Neural cell (in vitro differentiated cells): ENCODE measurements at regions not wholly inside any gene's neighbourhood (a gene's known extent, or its start where the extent isn't known, plus 50 kb on each side); places are given as distances from the start of the nearest gene placed in this dataset.

Experiments used
- EZH2 ChIP-seq: fragments of 200-600, 300-800 bp; shearing (Covaris generic), sonication (generic); IDR thresholded peaks from 2 replicates; pipeline ENCODE4 v1.6.1; 2014; ENCODE audit warnings: antibody characterized with exemption, low read length, borderline replicate concordance, mild to moderate bottlenecking; ENCODE audit not compliant: insufficient read depth, poor library complexity, severe bottlenecking
- MXI1 ChIP-seq: fragments of 450-650 bp; conservative IDR thresholded peaks from 2 replicates; pipeline ENCODE4 v1.6.1; 2014; ENCODE audit warnings: antibody characterized with exemption, mild to moderate bottlenecking; ENCODE audit not compliant: poor library complexity, severe bottlenecking
- RAD21 ChIP-seq: fragments of 450-650 bp; conservative IDR thresholded peaks from 2 replicates; pipeline ENCODE4 v1.6.1; 2014; ENCODE audit warnings: antibody characterized with exemption, mild to moderate bottlenecking, moderate library complexity
- TAF1 ChIP-seq: IDR thresholded peaks from 2 replicates; pipeline ENCODE4 v1.6.1; 2012; ENCODE audit warnings: low read depth
- TF ChIP-seq, protein P1 (sequence below): fragments of 450-650 bp; IDR thresholded peaks from 2 replicates; pipeline ENCODE4 v1.5.1; 2014; ENCODE audit warnings: antibody characterized with exemption, mild to moderate bottlenecking, moderate library complexity; ENCODE audit not compliant: poor library complexity, severe bottlenecking
- TF ChIP-seq, protein P2 (sequence below): IDR thresholded peaks from 2 replicates; pipeline ENCODE4 v1.6.1; 2012; ENCODE audit warnings: borderline replicate concordance

GRCh38 chr9:16243798-16244197 is 626.7 kb downstream of the BNC2 start:
- TF ChIP-seq, protein P1, sequence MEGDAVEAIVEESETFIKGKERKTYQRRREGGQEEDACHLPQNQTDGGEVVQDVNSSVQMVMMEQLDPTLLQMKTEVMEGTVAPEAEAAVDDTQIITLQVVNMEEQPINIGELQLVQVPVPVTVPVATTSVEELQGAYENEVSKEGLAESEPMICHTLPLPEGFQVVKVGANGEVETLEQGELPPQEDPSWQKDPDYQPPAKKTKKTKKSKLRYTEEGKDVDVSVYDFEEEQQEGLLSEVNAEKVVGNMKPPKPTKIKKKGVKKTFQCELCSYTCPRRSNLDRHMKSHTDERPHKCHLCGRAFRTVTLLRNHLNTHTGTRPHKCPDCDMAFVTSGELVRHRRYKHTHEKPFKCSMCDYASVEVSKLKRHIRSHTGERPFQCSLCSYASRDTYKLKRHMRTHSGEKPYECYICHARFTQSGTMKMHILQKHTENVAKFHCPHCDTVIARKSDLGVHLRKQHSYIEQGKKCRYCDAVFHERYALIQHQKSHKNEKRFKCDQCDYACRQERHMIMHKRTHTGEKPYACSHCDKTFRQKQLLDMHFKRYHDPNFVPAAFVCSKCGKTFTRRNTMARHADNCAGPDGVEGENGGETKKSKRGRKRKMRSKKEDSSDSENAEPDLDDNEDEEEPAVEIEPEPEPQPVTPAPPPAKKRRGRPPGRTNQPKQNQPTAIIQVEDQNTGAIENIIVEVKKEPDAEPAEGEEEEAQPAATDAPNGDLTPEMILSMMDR, result no peak
- TF ChIP-seq TAF1 (no peak), EZH2 (no peak), MXI1 (no peak), RAD21 (no peak)
- TF ChIP-seq, protein P2, sequence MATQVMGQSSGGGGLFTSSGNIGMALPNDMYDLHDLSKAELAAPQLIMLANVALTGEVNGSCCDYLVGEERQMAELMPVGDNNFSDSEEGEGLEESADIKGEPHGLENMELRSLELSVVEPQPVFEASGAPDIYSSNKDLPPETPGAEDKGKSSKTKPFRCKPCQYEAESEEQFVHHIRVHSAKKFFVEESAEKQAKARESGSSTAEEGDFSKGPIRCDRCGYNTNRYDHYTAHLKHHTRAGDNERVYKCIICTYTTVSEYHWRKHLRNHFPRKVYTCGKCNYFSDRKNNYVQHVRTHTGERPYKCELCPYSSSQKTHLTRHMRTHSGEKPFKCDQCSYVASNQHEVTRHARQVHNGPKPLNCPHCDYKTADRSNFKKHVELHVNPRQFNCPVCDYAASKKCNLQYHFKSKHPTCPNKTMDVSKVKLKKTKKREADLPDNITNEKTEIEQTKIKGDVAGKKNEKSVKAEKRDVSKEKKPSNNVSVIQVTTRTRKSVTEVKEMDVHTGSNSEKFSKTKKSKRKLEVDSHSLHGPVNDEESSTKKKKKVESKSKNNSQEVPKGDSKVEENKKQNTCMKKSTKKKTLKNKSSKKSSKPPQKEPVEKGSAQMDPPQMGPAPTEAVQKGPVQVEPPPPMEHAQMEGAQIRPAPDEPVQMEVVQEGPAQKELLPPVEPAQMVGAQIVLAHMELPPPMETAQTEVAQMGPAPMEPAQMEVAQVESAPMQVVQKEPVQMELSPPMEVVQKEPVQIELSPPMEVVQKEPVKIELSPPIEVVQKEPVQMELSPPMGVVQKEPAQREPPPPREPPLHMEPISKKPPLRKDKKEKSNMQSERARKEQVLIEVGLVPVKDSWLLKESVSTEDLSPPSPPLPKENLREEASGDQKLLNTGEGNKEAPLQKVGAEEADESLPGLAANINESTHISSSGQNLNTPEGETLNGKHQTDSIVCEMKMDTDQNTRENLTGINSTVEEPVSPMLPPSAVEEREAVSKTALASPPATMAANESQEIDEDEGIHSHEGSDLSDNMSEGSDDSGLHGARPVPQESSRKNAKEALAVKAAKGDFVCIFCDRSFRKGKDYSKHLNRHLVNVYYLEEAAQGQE, result no peak
